HepG2 (cell line): ENCODE measurements at regions not wholly inside any gene's neighbourhood (a gene's known extent, or its start where the extent isn't known, plus 50 kb on each side); places are given as distances from the start of the nearest gene placed in this dataset.

Experiments
- ATAC-seq: fragments of 200-7000 bp; cut with Tn5 transposase; 3 replicates; pipeline ENCODE4 v1.9.1; 2020; ENCODE audit warnings: mild to moderate bottlenecking, moderate library complexity
- BruUV-seq: library from RNA; stranded (reverse); fragments of 400-500 nt; replicated peaks from 2 replicates; lab custom pipeline; 2021; lab: Mats Ljungman, UMichigan
- CTCF ChIA-PET: fragments of 300-600 bp; formaldehyde crosslinking; extraction: SDS; loops from one replicate; lab custom pipeline; 2021; ENCODE audit warnings: low total read pairs, inconsistent platforms, low intra/inter-chr PET ratio; lab: Yijun Ruan, JAX
- POLR2A ChIA-PET: fragments of 350-600 bp; sonication (Branson Sonifier 250); formaldehyde crosslinking; loops from one replicate; lab custom pipeline; 2020; ENCODE audit warnings: antibody characterized with exemption, inconsistent platforms; lab: Yijun Ruan, JAX
- DNase-seq: peaks from one replicate; pipeline ENCODE4 v3.0.0-alpha.2; 2015; ENCODE audit warnings: low spot score
- FAIRE-seq: peaks from 3 replicates; lab custom pipeline; 2011; peaks lifted over from hg19 to GRCh38; lab: Jason Lieb, UNC
- H2AFZ ChIP-seq: one replicate; pipeline ENCODE4 v1.6.1; 2011; ENCODE audit warnings: low read length, inconsistent platforms
- H3K27ac ChIP-seq: fragments of 300-600 bp; 3 replicates; pipeline ENCODE4 v1.8.0; 2011; ENCODE audit warnings: mixed run types, mild to moderate bottlenecking, mixed read lengths, low read length, inconsistent platforms; ENCODE audit not compliant: insufficient read depth; ENCODE audit errors: extremely low read length
- H3K27me3 ChIP-seq, 2 experiments: fragments of 200-600 bp in 1 of 2; 2 replicates in 1 of 2; 3 replicates in 1 of 2; pipeline versions ENCODE4 v1.6.0 to v1.8.0; 2011; ENCODE audit warnings: low read length in 2 of 2, mild to moderate bottlenecking in 2 of 2, moderate library complexity in 2 of 2, inconsistent platforms in 1 of 2; ENCODE audit not compliant: insufficient read depth in 2 of 2, control insufficient read depth in 1 of 2
- H3K36me3 ChIP-seq, 2 experiments: fragments of 200-600 bp in 1 of 2; replicated peaks in 1 of 2; 2 replicates in 1 of 2; 3 replicates in 1 of 2; pipeline versions ENCODE4 v1.5.1 to v1.8.0; 2011; ENCODE audit warnings: low read length in 2 of 2, inconsistent platforms in 1 of 2; ENCODE audit not compliant: insufficient read depth in 2 of 2, control insufficient read depth in 1 of 2
- H3K4me1 ChIP-seq: 2 replicates; pipeline ENCODE4 v1.5.1; 2012; ENCODE audit warnings: low read length, inconsistent platforms; ENCODE audit not compliant: insufficient read depth
- H3K4me2 ChIP-seq: 2 replicates; pipeline ENCODE4 v1.6.0; 2011; ENCODE audit warnings: low read depth, low read length, inconsistent platforms
- H3K4me3 ChIP-seq, 3 experiments: fragments of 200-600 bp in 1 of 3; sonication (generic), shearing (Covaris generic) in 1 of 3; replicated peaks in 1 of 3; 2 replicates each; pipeline ENCODE4 v1.5.1; 2011 to 2016; ENCODE audit warnings: low read length in 3 of 3, inconsistent platforms in 2 of 3, low read depth in 2 of 3, mild to moderate bottlenecking in 2 of 3, control low read depth in 1 of 3, mixed read lengths in 1 of 3; ENCODE audit not compliant: insufficient read depth in 1 of 3
- H3K79me2 ChIP-seq: one replicate; pipeline ENCODE4 v1.6.1; 2011; ENCODE audit warnings: low read length, inconsistent platforms; ENCODE audit not compliant: insufficient read depth
- H3K9ac ChIP-seq: 2 replicates; pipeline ENCODE4 v1.6.0; 2011; ENCODE audit warnings: mild to moderate bottlenecking, low read depth, low read length, inconsistent platforms; ENCODE audit not compliant: insufficient read depth
- H3K9me3 ChIP-seq: 2 replicates; pipeline ENCODE4 v1.5.1; 2012; ENCODE audit warnings: mild to moderate bottlenecking, low read length
- H4K20me1 ChIP-seq: 2 replicates; pipeline ENCODE4 v1.6.0; 2011; ENCODE audit warnings: inconsistent platforms, mild to moderate bottlenecking, low read length, moderate library complexity; ENCODE audit not compliant: insufficient read depth
- DPF2 ChIP-seq: sonication (generic); formaldehyde crosslinking; IDR thresholded peaks from 2 replicates; pipeline ENCODE4 v1.4.0; 2020; ENCODE audit warnings: mild to moderate bottlenecking, low read depth, missing genetic modification reagents, borderline replicate concordance
- GTF2F1 ChIP-seq: fragments of 150-350 bp; IDR thresholded peaks from 2 replicates; pipeline ENCODE4 v1.6.1; 2014; ENCODE audit warnings: low read length
- JUNB ChIP-seq: sonication (generic); formaldehyde crosslinking; IDR thresholded peaks from 2 replicates; pipeline ENCODE4 v1.8.0; 2022; ENCODE audit warnings: missing genetic modification reagents, mild to moderate bottlenecking, borderline replicate concordance
- KLF16 ChIP-seq, 2 experiments: sonication (generic) in 1 of 2; formaldehyde crosslinking in 1 of 2; IDR thresholded peaks; 2 replicates each; pipeline versions ENCODE4 v1.6.1 to v1.8.0; 2016 to 2023; ENCODE audit warnings: missing genetic modification reagents in 2 of 2, missing compliant biosample characterization in 1 of 2
- PRDM10 ChIP-seq: sonication (generic); formaldehyde crosslinking; IDR thresholded peaks from 2 replicates; pipeline ENCODE4 v1.4.0; 2020; ENCODE audit warnings: low read depth, missing genetic modification reagents
- SETDB1 ChIP-seq: sonication (generic); formaldehyde crosslinking; IDR thresholded peaks from 2 replicates; pipeline ENCODE4 v1.5.1; 2020; ENCODE audit warnings: missing genetic modification reagents, mild to moderate bottlenecking, borderline replicate concordance
- SKI ChIP-seq: fragments of 450-650 bp; IDR thresholded peaks from one replicate; pipeline ENCODE4 v1.6.1; 2018; ENCODE audit warnings: mild to moderate bottlenecking; ENCODE audit not compliant: partially characterized antibody
- ZFP36 ChIP-seq: fragments of 150-350 bp; IDR thresholded peaks from 2 replicates; pipeline ENCODE4 v1.6.1; 2018; ENCODE audit warnings: borderline replicate concordance, low read length, low read depth; ENCODE audit not compliant: partially characterized antibody
- ZNF101 ChIP-seq: sonication (generic); formaldehyde crosslinking; IDR thresholded peaks from 2 replicates; pipeline ENCODE4 v1.4.0; 2020; ENCODE audit warnings: mild to moderate bottlenecking, low read depth, missing genetic modification reagents, borderline replicate concordance
- ZNF253 ChIP-seq: sonication (generic); formaldehyde crosslinking; IDR thresholded peaks from 2 replicates; pipeline ENCODE4 v1.8.0; 2022; ENCODE audit warnings: mild to moderate bottlenecking, missing genetic modification reagents, borderline replicate concordance
- ZNF672 ChIP-seq: sonication (generic); formaldehyde crosslinking; IDR thresholded peaks from 2 replicates; pipeline ENCODE4 v1.8.1; 2022; ENCODE audit warnings: missing genetic modification reagents
- ZNF703 ChIP-seq: sonication (generic); formaldehyde crosslinking; IDR thresholded peaks from 2 replicates; pipeline ENCODE4 v1.5.1; 2020; ENCODE audit warnings: missing genetic modification reagents, mild to moderate bottlenecking, moderate library complexity, borderline replicate concordance
- ZSCAN30 ChIP-seq: sonication (generic); formaldehyde crosslinking; IDR thresholded peaks from 2 replicates; pipeline ENCODE4 v1.5.0; 2020; ENCODE audit warnings: mild to moderate bottlenecking, missing genetic modification reagents
- WGBS: methylation state at CpG from one replicate; pipeline ENCODE4 v1.1.6; 2017; ENCODE audit warnings: low lambda C conversion rate; 5-methylcytosine and 5-hydroxymethylcytosine counted together
- in situ Hi-C: cut with HindIII; loops from 2 replicates; pipeline ENCODE4 v1.10.0; 2017; ENCODE audit warnings: low pct_unique_long_range_greater_than_20kb; ENCODE audit not compliant: extremely low pct_ligation_motif_present
- intact Hi-C: fragments of 100-400 bp; cut with micrococcal nuclease; formaldehyde crosslinking; loops from one replicate; pipeline ENCODE4 v1.10.0; 2022; ENCODE audit not compliant: unreplicated experiment

GRCh38 chr15:81851325-81851724 lies 194.5 kb downstream of the MEX3B start (continued):
- TF ChIP-seq SKI (no peak), JUNB (no peak), SETDB1 (CRISPR knock-in tag) (no peak), ZSCAN30 (CRISPR knock-in tag) (no peak), ZNF703 (CRISPR knock-in tag) (no peak), GTF2F1 (no peak), ZNF672 (no peak)
- TF ChIP-seq, all 625 proteins: peak for 0

GRCh38 chr15:81849289-81849688 lies 196.5 kb downstream of the MEX3B start:
- Histone ChIP-seq H4K20me1 (no peaks in the 10 kb centered on the region), H3K9ac (no peak overlapping the region), H3K4me3 (no peak overlapping the region), H3K9me3 (no peaks in the 10 kb centered on the region), H2AFZ (no peak overlapping the region), H3K27ac (no peak overlapping the region), H3K27me3 (0 out of 5 replicates have a peak, but pooled peaks cover 0 to 7% of the 10 kb centered on the region in 2 experiments), H3K4me1 (no peaks in the 10 kb centered on the region), H3K36me3 (no peaks in the 10 kb centered on the region), H3K4me2 (no peak overlapping the region), H3K79me2 (no peaks in the 10 kb centered on the region)
- in situ Hi-C loops, result no loop called here
- CTCF ChIA-PET, result no interaction called here
- DNase-seq, result no peak
- ATAC-seq, result no peak
- intact Hi-C loops, result no loop called here
- 0% methylated on average over 6 of the region's 6 CpGs for WGBS
- FAIRE-seq, result no peak
- POLR2A ChIA-PET, result no interaction called here
- BruUV-seq, result no TSS peak
- TF ChIP-seq ZNF253 (CRISPR knock-in tag), result no peak

GRCh38 chr15:81848701-81849100 lies 197.1 kb downstream of the MEX3B start:
- H3K9me3 ChIP-seq, result no peaks in the 10 kb centered on the region
- H3K79me2 ChIP-seq, result no peaks in the 10 kb centered on the region
- no peaks in the 10 kb centered on the region for H4K20me1 ChIP-seq
- POLR2A ChIA-PET, result no interaction called here
- no peak for TF ChIP-seq ZNF101 (CRISPR knock-in tag)
- TF ChIP-seq PRDM10 (CRISPR knock-in tag), result no peak
- TF ChIP-seq ZFP36, result no peak
- TF ChIP-seq DPF2 (CRISPR knock-in tag), result no peak
- no peak for TF ChIP-seq KLF16 (CRISPR knock-in tag; IDR thresholded peaks at IDR 0.05)
- no peaks in the 10 kb centered on the region for H3K36me3 ChIP-seq
- no peak overlapping the region for H3K9ac ChIP-seq
- no peak for ATAC-seq
- BruUV-seq, result no TSS peak
- H2AFZ ChIP-seq, result no peak overlapping the region
- intact Hi-C loops, result no loop called here
- H3K27me3 ChIP-seq, result 0 out of 5 replicates have a peak, but pooled peaks cover 0 to 7% of the 10 kb centered on the region in 2 experiments
- WGBS, result 2% methylated on average over 2 of the region's 2 CpGs
- H3K4me3 ChIP-seq, result no peak overlapping the region
- in situ Hi-C loops, result no loop called here
- no peaks in the 10 kb centered on the region for H3K4me1 ChIP-seq
- DNase-seq, result no peak
- CTCF ChIA-PET, result no interaction called here
- no peak overlapping the region for H3K4me2 ChIP-seq
- no peak for FAIRE-seq
- no peak overlapping the region for H3K27ac ChIP-seq
